H7 (cell line): ENCODE measurements at regions not wholly inside any gene's neighbourhood (a gene's known extent, or its start where the extent isn't known, plus 50 kb on each side); places are given as distances from the start of the nearest gene placed in this dataset.
"Not testable (repeated sequence)": the region's sequence is repeated elsewhere in the genome, so short reads cannot be mapped to it uniquely, and the experiment has no call there.

ENCODE experiments used
- DNase-seq: peaks from one replicate; pipeline ENCODE4 v3.0.0; 2012
- H3K27me3 ChIP-seq: 2 replicates; pipeline ENCODE4 v1.6.0; 2011; ENCODE audit warnings: mild to moderate bottlenecking, low read length; ENCODE audit not compliant: control insufficient read depth, insufficient read depth
- H3K36me3 ChIP-seq: replicated peaks from 2 replicates; pipeline ENCODE4 v1.5.1; 2011; ENCODE audit warnings: low read length; ENCODE audit not compliant: control insufficient read depth, insufficient read depth
- H3K4me3 ChIP-seq: 2 replicates; pipeline ENCODE4 v1.5.1; 2011; ENCODE audit warnings: low read depth, mild to moderate bottlenecking, control low read depth, low read length, moderate library complexity; ENCODE audit not compliant: insufficient read depth

DNA sequence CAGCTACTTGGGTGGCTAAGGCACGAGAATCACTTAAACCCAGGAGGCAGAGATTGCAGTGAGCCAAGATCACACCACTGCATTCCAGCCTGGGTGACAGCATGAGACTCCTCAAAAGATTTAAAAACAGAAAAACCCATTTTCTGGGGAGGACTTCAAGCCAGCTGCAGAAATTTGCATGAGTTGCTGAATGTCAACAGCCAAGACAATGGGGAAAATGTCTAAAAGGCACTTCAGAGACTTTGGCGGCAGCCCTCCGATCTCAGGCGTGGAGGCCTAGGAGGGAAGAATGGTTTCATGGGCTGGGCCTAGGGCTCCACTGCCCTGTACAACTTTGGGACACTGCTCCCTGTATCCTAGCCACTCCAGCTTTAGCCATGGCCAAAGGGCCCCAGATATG lies 177.8 kb upstream of the C14orf180 start:
- H3K36me3 ChIP-seq, result no peaks in the 10 kb centered on the region
- no peak for DNase-seq
- no peaks in the 10 kb centered on the region for H3K27me3 ChIP-seq
- no peak overlapping the region for H3K4me3 ChIP-seq

DNA sequence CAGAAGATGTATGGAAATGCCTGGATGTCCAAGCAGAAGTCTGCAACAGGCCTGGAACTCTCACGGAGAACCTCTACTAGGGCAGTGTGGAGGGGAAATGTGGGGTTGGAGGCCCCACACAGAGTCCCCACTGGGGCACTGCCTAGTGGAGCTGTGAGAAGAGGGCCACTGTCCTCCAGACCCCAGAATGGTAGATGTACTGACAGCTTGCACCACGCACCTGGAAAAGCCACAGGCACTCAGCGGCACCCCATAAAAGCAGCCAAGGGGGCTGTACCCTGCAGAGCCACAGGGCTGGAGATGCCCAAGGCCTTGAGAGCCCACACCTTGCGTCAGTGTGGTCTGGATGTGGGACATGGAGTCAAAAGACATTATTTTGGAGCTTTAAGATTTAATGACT lies 177.3 kb upstream of the C14orf180 start:
- not testable (repeated sequence) for DNase-seq, H3K4me3 ChIP-seq, H3K27me3 ChIP-seq, H3K36me3 ChIP-seq

DNA sequence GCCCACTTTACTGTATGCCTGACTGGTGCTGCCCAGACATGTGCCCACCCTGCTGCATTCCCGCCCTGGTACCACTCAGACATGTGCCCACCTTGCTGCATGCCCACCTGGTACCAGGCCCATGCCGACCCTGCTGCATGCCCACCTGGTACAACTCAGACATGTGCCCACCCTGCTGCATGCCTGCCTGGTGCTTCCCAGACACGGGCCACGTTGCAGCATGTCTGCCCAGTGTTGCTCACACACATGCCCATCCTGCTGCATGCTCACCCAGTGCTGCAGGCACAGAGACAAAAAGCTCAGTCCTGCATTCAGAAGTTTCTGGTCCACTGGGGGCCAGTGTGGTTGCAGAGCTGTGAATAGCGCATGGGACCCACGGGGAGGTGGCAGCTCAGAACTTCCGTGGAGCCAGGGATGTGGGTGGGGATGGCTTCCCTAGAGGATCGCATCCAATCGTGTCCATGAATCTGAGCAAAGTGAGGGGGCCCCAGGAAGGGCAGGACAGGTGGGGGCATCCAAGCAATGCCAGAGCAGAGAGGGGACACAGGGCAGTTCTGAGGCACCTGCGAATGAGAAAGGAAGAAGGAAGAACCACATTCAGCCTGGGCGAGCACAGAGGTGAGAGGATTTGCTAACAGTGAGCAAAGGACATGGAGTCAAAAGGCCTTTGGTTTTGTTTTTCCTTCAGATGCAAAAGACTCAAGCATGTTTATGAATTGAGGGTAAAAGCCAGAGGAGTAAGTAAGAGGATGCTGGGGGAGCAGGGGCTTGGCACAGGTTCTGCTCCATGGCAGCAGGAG lies 175.9 kb upstream of the C14orf180 start:
- Histone ChIP-seq H3K36me3 (no peaks in the 10 kb centered on the region), H3K27me3 (no peaks in the 10 kb centered on the region), H3K4me3 (no peak overlapping the region)
- peak; percentile 54 for DNase-seq

DNA sequence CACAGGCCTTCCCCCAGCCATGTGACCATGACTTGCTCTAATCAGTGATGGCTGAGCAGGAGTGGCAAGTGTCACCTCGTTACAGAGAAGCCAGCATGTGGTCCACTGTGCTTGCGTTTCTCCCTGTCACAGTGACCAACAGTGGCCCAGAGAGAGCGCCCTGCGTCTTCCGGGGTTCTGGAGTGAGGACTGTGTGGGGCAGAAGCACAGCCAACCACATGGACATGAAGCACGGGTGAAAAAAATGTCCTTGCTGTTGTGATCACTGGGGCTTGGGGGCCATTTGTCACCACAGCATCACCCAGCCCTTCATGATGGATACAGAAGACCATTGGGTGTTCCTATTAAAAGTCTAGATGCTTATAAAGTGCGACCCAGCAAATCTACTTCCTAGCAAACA lies 174.6 kb upstream of the C14orf180 start:
- H3K36me3 ChIP-seq, result no peaks in the 10 kb centered on the region
- DNase-seq, result no peak
- H3K4me3 ChIP-seq, result no peak overlapping the region
- no peaks in the 10 kb centered on the region for H3K27me3 ChIP-seq

DNA sequence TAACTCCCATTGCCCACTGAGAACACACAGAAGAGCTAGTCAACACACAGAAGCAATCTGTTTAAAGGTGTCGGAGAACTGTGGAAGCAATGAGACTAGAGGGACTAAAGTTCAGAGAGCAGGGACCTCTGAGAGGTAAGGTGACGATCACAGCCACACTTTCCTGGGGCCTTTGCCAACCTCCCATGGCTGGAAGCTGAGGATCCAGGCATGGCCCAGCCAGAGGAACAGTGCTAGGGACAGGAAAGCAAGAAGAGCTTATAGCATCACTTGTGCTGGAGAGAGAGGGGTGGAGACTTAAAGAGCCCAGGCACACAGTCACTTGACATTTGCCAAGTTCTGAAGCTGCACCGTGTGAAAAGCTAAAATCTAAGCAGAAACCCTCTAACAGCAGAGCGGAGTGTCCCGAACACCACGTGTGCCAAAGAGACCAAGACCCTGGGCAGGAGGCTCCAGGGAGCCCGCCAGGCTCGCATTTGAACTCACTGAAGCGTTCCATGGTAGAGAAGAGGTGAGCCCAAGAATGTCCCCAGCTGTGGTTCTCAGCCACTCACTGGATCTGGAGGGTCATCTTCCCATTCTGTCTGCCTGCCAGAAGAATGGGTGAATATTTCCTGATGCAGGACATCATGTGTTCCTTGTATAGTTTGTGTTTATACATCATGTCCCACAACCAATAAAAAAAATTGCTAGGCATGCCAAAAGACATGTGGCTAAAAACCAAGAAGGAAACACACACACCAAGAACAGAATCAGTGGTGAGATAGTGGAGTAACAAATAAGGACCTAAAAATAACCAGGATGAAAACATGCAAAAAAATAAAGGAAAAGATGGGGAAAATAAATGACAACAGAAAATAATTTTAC lies 174.0 kb upstream of the C14orf180 start:
- Histone ChIP-seq H3K27me3 (no peaks in the 10 kb centered on the region), H3K4me3 (no peak overlapping the region), H3K36me3 (no peaks in the 10 kb centered on the region)
- peak; percentile 9 for DNase-seq

DNA sequence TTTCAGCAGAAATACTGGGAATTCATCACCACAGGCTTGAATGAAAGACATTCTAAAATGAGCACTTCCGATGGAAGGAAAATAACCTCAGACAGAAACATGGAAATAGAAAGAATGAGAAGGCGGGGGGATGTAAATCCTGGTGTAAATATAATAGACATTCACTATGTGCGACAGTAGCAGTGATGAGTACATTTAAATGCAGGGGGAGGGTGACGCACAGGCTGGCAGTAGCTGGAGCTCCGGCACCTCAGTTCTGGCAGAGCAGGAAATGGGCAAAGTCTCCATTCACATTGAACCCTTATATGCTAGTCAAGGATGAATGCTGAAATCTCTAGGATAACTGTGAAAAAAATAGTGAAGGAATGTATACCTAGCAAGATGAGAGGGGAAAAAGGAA lies 172.7 kb upstream of the C14orf180 start:
- no peak overlapping the region for H3K4me3 ChIP-seq
- no peaks in the 10 kb centered on the region for H3K27me3 ChIP-seq
- H3K36me3 ChIP-seq, result no peaks in the 10 kb centered on the region
- DNase-seq, result no peak

DNA sequence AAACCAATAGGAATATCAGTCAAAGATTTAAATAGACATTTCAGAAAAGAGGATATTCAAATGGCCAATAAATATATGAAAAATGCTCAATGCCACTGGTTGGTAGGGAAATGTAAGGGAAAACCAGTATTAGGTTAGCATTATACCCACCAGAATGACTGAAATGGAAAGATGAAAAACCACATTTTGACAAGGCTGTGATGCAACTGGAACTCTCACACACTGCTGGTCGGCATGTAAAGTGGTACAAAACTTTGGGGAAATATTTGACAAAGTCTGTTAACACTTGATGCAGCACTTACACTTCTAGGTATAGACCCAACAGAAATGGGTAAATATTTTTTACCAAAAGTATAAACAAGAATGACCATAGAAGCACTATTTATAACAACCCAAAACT lies 163.2 kb upstream of the C14orf180 start:
- no peaks in the 10 kb centered on the region for H3K27me3 ChIP-seq
- DNase-seq, result no peak
- no peak overlapping the region for H3K4me3 ChIP-seq
- no peaks in the 10 kb centered on the region for H3K36me3 ChIP-seq

DNA sequence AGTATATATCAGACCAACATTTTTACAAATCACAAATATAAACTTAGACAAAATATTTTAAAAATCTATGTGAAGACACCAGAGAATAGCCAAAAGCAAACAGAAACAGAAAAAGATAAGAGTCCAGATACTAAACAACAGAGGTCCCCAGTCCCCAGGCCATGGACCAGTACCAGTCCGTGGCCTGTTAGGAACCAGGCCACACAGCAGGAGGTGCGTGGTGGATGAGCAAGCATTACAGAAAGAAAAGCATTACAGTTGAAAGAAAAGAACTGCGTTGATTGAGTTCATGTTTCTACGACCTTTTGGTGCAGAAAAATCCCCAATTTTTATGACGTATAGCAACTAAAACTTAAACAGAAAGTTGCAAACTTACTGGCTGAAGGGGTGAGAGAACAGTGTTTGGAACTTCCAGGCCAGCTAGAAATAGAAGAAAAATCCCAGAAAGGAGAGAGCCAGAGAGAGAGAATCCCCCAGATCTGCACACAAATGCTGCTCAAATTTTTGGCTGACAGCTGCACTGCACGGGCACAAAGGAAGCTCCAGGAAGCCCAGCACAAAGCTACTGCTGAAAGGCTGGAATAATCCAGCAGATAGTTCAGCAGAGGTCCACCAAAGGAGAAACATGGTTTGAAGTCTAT lies 159.6 kb upstream of the C14orf180 start:
- Histone ChIP-seq H3K27me3 (no peaks in the 10 kb centered on the region), H3K36me3 (no peaks in the 10 kb centered on the region), H3K4me3 (no peak overlapping the region)
- peak; percentile 8 for DNase-seq

DNA sequence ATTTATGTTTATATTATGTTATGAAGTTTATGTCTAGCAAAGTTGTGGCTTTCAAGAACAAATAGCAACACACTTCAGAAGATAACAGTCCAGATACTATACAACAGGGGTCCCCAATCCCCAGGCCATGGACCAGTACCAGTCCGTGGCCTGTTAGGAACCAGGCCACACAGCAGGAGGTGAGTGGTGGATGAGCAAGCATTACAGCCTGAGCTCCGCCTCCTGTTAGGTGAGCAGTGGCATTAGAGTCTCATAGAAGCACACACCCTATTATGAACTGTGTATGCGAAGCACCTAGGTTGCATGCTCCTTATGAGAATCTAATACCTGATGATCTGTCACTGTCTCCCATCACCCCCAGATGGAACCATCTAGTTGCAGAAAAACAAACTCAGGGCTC lies 159.0 kb upstream of the C14orf180 start:
- DNase-seq, result not testable (repeated sequence)

DNA sequence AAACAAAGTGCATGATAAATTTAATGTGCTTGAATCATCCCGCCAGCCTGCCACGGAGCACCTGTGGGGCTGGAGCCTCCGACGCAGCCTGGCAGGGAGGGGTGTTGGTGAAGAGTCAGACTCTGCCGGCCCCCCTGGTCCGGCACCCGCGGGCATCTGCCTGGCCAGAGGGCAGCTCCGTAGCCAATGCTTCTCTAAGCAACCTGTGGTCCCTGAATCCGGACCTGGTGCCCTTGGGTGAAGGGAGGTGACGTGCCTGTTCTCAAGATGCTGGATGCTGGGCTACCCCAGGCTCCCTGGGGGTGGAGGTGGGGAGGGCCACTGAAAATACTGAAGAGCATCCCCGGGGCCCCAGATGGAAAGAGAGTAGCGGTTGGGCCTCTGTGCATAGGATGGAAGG lies 158.6 kb upstream of the C14orf180 start:
- no peak overlapping the region for H3K4me3 ChIP-seq
- no peaks in the 10 kb centered on the region for H3K36me3 ChIP-seq
- no peaks in the 10 kb centered on the region for H3K27me3 ChIP-seq
- DNase-seq, result peak; percentile 11

More for the DNA sequence above, 159.0 kb upstream of the C14orf180 start:
- H3K27me3 ChIP-seq, H3K36me3 ChIP-seq, H3K4me3 ChIP-seq: not testable (repeated sequence)

DNA sequence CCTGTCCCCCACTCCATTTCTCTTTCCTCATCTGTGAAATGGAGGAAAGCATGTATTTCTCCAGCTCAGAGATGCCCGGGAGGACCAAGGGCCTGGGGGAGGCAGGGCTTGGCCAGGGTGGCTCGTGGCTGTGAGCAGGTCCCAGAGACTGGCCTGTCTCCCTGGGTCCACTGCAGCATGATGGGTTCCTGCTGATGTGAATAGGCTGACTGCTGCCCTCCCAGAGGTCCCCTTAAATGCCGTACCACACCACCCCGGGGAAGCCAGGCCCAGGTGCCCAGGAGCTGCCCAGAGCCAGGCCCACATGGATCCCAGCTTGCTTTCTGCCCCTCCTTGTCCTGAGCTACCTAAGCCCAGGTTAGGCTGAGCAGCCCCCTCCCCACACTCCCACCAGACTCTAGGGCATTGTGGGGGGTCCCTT lies 158.2 kb upstream of the C14orf180 start:
- H3K4me3 ChIP-seq, result no peak overlapping the region
- no peaks in the 10 kb centered on the region for H3K27me3 ChIP-seq
- no peaks in the 10 kb centered on the region for H3K36me3 ChIP-seq
- DNase-seq, result peak; percentile 21

DNA sequence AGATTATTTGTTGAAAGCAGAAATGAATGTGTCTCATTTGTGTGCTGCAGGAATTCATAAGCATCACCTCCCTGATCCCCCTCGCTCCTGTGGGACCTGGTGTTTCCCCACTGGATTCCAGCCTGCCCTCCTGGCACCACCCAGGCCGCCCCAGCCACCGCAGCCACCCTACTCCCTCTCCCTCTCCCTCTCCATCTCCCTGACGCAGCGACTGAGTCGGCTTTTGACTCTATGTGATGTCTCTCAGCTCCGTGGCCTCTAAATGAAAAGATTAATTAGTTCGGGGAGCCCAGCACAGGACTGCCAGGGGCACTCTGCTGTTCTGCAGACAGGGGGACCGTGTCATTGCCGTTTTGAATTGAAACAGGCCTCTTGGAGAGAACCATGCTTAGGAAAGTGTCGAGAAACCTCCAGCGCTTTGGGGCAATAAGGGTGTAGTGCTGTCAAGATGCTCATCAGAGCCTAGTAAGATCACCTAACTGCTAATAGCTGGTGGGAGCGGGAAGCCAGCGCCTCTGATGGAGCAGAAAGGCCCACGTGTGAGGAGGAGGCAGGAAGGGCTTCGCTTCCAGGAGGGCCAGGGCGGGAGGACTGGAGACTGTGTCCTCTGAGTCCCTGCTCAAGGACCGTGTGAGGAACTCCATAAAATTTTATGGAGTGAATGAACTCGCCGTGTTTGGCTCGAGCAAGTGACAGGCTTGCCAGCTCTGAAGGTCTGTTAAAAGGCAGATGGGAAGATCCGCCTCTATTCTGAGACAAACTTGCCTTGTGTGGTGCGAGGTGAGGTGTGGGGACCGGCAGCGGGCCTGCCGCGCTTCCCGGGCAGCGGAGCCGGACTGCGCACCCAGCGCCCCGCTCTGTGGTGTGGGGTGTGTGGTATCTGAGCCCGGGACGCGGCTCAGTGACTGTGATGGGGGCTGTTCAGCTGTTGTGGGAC lies 157.4 kb upstream of the C14orf180 start:
- H3K36me3 ChIP-seq, result no peaks in the 10 kb centered on the region
- H3K4me3 ChIP-seq, result no peak overlapping the region
- DNase-seq, result peak; percentile 28
- H3K27me3 ChIP-seq, result no peaks in the 10 kb centered on the region

DNA sequence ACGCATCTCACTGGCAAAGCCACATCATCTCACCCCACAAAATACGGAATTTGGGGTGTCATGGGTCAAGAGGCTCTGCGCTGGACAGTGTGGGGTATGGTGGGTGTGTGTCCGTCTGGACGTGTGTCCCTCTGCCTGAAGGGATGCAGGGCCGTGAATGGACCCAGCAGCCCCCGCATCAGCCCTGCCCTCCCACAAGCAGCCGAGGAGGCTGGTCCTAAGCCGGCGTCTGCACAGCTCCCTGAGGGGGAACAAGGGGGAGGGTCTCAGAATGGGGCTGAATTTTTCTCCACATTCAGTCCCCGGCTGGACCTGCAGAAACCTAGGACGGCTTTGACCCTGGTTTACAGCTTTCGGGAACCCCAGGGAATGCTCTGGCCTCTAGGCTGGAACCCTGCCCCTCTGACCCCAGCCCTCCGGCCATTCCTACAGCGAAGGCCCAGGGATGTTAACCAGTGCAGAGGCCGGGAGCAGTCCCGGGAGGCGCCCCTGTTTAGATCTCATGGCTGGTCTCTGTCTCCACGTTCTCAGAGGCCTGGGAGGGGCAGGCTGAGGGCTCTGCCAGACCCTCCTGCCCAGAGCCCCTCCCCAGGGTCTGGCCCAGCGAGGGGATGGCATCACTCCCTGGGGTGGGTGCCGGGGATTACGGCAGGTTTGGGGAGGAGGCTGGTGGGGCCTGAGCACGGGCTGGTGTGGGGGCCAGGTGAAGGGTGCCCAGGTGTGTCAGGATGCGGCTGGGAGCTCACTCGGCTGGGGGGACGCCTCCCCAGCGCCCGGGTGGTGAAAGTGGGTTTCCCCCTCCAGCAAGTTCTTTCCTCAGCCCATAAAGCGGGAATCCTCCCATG lies 156.5 kb upstream of the C14orf180 start:
- H3K27me3 ChIP-seq, result no peaks in the 10 kb centered on the region
- DNase-seq, result peak; percentile 51
- H3K4me3 ChIP-seq, result no peak overlapping the region
- H3K36me3 ChIP-seq, result no peaks in the 10 kb centered on the region
